HG03025 (cell line): ENCODE measurements at regions not wholly inside any gene's neighbourhood (a gene's known extent, or its start where the extent isn't known, plus 50 kb on each side); places are given as distances from the start of the nearest gene placed in this dataset.

Source experiments
- ATAC-seq: cut with Tn5 transposase; IDR thresholded peaks from one replicate; pipeline ENCODE4 v1.9.1; 2021; ENCODE audit warnings: mild to moderate bottlenecking, moderate library complexity; ENCODE audit not compliant: unreplicated experiment, low FRiP score

DNA sequence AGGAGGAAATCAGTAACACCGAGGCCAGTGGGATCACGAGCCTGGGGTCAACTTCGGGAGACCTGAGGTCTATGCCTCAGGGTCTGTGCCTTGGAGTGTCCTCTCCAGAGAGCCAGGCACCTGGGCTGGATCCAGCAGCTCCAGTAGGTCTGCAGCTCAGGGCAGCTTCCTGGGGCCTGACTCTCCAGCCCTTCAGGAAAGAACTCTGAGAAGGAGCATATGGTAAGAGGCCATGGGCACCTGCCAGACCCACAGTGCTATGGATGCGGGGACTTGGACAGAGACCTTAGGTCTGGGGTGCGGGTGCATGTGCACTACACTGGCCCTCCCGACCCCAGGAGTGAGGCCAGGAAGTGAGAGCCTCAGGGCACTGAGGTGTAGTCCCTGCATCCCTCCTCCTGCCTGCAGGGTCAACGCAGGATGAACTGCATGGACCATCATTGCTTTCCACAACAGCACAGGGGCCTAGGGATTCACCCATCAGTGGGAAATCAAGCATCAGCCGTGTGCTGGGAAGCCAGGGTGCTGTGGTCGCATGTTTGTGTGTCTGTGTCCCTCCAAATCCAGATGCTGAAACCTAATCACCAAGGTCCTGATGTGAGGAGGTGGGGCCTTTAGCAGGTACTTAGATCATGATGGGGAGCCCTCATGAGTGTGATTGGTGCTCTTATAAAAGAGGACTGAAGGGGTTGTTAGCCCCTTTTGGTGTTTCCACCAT is 210.9 kb upstream of the CST7 start:
- no peak for ATAC-seq

GRCh38 chr20:24738981-24739633 is 210.0 kb upstream of the CST7 start:
- ATAC-seq = no peak

DNA sequence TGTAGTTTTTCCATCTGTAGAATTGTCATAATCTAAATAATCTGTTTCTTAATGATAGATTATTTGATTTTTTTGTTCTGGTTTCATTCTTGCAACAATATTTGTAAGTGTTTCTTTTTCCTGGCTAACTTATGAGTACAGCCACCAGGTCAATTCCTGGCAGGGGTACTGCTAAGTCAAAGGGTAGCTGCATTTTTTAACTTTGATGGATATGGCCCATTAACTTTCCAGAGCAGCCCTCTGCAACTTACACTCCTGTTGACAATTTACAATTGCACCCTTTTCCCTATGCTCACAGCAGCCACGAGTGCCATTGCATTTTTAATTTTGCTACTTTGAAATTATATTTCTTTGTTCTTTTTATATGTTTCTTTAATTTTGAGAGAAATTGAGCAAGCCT is 209.3 kb upstream of the CST7 start:
- no peak for ATAC-seq

GRCh38 chr20:24741493-24742072 is 207.5 kb upstream of the CST7 start:
- no peak for ATAC-seq

DNA sequence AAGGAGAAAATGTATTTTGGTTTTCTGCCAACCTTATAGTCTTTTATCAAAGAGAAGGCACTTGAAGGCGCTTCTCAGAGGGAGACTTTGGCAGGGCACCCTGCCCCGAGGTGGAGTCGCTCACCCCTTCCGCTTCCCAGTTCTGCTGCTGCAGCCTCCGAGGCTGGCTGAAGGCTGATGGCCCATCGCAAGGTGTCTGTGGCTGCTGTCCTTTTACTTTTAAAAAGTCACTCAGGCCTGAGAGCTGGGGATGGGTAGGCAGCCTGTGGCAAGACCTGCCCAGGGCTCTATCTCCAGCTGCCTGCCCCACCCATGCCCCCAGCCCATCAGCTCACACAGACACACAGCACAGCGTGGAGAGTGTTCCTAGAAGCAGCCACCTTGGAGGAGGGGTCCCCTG is 206.6 kb upstream of the CST7 start:
- no peak for ATAC-seq

- no peak for ATAC-seq
Measured at GRCh38 chr20:24742989-24743388, 206.1 kb upstream of the CST7 start.

- ATAC-seq = no peak
Measured at GRCh38 chr20:24743641-24744040, 205.4 kb upstream of the CST7 start.

- no peak for ATAC-seq
Measured at GRCh38 chr20:24744747-24745146, 204.3 kb upstream of the CST7 start.

GRCh38 chr20:24745206-24745605 is 203.9 kb upstream of the CST7 start:
- ATAC-seq = no peak

- ATAC-seq = no peak
Measured at GRCh38 chr20:24745617-24746350, 203.3 kb upstream of the CST7 start.

DNA sequence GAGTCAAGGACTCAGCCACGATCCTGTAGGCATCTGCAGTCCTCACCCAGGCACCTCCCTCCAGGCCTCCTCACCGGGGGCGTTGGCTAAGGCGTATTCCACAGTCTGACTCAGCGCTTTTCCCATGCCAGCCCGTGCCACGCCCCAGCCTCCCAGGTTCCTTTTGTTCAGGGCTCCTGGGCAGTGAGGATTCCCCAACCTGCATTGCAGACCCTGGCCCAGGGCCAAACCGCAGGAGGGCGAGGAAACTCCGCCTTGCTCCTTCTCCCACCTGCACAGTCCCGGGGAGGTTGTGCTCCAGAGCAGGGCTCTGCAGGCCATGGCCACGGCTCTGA is 202.8 kb upstream of the CST7 start:
- ATAC-seq = no peak

- ATAC-seq = no peak
Measured at GRCh38 chr20:24747010-24747712, 201.9 kb upstream of the CST7 start.

- ATAC-seq = no peak
Measured at GRCh38 chr20:24747881-24748595, 201.0 kb upstream of the CST7 start.

DNA sequence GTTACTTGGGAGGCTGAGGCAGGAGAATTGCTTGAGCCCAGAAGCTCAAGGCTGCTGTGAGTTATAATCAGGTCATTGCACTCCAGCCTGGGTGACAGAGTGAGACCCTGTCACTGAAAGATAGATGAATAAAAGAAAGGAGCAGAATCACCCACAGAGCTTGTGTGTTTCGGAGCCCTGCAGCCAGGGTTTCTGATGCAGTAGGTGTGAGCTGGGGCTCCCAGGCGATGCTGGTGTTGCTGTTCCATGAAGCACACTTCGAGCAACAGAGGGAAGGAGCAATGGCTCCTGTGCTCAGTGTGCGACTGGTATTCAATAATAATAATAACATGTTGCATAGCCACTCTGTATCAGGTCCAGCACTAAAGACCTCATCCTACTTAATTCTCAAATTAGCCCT is 197.5 kb upstream of the CST7 start:
- ATAC-seq = no peak

DNA sequence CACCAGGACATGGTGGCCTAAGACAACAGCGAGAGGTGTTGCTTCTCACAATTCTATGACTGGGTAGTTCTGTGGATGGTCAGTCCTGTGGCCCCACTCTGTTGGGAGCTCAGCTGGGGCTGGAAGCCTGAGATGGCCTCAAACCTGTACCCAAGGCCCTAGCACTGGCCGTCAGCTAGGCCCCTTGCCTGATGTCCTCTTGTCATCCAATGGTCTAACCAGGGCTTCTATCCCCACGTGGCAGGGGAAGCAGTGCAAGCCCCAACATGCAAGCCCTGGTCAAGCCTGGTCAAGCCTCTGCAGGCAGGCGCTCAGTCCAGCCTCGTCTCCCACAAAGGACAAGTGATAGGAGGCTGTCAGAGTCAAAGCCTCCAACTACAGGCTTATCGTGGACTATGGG is 196.5 kb upstream of the CST7 start:
- no peak for ATAC-seq

DNA sequence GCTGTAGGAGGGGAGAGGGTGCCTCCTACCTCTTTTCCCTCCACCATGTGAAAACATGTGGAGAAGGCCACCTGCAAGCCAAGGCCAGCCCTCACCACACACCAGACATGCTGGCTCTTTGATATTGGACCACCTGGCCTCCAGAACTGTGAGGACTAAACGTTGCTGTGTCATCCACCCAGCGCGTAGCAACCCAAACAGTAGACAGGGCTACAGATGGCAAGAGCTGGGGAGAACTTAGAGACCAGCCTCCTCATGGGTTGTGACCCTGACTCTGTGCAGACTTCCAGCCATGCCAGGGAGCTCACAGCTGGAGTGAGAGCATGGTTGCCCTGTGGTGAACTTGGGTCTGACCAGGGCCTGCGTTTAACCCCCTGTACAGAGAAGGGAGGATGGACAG is 195.9 kb upstream of the CST7 start:
- no peak for ATAC-seq

DNA sequence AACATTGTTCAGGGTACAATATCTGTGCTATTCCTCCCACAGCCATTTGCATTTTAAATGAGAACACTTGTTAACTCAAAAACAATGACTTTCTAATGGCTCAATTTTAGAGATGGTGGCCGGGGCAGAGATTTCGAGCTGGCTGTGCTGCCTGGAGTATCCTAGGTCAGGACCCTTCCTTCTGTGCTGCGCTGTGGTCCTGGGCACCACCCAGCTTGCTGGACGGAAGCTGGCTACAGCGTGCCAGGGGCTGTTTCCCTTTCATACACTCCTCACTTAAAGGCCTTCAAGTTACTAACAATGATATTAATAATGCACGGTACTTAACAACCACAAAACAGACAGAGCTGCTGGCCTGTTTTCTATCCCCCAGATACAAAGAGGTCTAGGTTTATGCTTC is 194.4 kb upstream of the CST7 start:
- no peak for ATAC-seq

DNA sequence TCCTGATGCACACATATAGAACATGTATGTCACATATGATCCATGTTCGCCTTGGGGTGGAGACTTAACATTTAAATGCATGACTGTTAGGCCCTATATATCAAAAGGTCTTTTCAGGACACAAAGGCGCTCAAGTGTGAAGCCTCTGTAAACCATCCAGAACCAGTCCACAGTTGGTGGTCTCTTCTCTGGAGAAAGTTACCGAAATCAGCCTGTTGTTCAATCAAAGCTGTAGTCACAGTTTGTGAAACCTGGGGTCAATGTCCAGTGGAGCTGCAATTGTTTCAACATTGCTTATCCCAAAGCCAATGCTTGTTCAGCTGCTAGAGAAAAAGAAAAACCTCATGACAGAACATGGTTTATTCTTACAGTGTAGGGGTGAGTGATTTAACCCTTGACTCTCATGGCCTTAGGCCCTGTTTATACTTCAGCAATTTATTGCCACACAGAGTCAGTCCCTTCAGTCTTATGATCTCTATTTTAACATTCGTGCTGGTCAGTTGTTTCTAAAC is 193.6 kb upstream of the CST7 start:
- no peak for ATAC-seq

GRCh38 chr20:24756292-24757025 is 192.6 kb upstream of the CST7 start:
- no peak for ATAC-seq
